GM19025 (cell line): ENCODE measurements at regions not wholly inside any gene's neighbourhood (a gene's known extent, or its start where the extent isn't known, plus 50 kb on each side); places are given as distances from the start of the nearest gene placed in this dataset.

Experiments used
- ATAC-seq: cut with Tn5 transposase; IDR thresholded peaks from one replicate; pipeline ENCODE4 v1.9.1; 2021; ENCODE audit warnings: mild to moderate bottlenecking, low read depth, moderate library complexity; ENCODE audit not compliant: unreplicated experiment

- no peak for ATAC-seq
These were observed 135.6 kb downstream of the FOXD1 start for GRCh38 chr5:73312872-73313510.

GRCh38 chr5:73312146-73312871, 136.3 kb downstream of the FOXD1 start:
- ATAC-seq = no peak

GRCh38 chr5:73311291-73312110, 137.1 kb downstream of the FOXD1 start:
- no peak for ATAC-seq

- no peak for ATAC-seq
These were observed 134.8 kb downstream of the TMEM174 start for GRCh38 chr5:73307645-73308355.

DNA sequence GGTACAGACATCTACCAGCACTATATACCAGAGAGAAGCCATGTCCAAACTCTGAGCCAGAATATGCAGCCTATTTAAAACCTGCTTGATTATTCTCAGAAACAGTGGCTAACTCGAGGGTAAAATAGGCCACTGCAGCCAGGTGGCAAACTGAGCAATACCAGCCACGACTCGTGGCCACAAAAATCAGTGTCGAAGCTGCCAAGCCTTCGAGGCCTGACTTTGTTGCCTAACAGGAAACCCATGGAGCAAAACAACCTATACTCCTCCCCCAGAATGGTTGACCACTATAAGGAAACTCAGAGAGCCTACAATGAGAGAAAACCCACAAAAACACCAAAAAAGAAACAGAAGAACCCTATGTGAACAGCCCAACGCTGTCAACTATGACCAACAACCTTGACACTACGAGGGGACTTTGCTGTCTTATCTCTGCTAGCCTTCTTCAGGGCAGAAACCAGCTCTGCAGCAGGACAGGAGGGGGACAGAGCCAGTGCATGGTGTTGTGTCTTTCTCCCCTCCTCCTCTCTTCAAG, 133.8 kb downstream of the TMEM174 start:
- ATAC-seq = no peak

GRCh38 chr5:73306078-73306719, 133.2 kb downstream of the TMEM174 start:
- no peak for ATAC-seq

DNA sequence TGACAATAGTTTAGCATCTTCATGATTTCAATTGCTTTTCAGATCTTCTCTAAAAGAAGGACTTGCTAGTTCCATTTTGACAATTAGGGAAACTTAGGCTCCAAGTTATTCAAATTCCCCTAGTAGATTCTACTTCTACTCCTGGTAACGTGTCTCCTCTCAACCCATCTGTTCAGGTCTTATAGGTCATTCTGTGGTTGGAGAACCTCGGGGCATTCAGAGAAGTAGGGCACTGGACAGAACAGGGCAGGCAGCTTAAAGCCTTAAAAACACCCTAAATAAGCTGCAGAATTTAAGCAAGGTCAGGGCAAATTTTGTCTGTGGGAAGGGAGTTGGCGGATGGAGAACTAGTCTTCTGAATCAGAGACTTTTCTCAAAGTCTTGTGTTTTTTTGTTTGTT, 132.4 kb downstream of the TMEM174 start:
- no peak for ATAC-seq

- ATAC-seq = no peak
These were observed 131.4 kb downstream of the TMEM174 start for GRCh38 chr5:73304381-73304780.

GRCh38 chr5:73303148-73304079, 130.4 kb downstream of the TMEM174 start:
- no peak for ATAC-seq

DNA sequence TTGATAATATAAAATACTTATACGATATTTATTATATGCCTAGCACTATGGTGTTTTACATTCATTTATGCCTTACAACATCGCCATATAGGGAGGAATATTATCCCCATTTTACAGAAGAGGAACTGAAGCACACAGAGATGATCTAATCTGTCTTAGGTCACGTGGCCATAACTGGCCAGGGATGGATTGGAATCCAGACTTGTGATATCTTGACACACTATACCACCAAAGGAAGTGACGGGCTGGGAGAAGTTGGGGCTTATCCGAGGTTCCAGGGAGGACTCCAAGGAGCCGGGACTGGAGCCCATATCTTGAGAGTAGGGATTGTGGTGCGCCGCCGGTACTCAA, 129.8 kb downstream of the TMEM174 start:
- ATAC-seq = no peak

DNA sequence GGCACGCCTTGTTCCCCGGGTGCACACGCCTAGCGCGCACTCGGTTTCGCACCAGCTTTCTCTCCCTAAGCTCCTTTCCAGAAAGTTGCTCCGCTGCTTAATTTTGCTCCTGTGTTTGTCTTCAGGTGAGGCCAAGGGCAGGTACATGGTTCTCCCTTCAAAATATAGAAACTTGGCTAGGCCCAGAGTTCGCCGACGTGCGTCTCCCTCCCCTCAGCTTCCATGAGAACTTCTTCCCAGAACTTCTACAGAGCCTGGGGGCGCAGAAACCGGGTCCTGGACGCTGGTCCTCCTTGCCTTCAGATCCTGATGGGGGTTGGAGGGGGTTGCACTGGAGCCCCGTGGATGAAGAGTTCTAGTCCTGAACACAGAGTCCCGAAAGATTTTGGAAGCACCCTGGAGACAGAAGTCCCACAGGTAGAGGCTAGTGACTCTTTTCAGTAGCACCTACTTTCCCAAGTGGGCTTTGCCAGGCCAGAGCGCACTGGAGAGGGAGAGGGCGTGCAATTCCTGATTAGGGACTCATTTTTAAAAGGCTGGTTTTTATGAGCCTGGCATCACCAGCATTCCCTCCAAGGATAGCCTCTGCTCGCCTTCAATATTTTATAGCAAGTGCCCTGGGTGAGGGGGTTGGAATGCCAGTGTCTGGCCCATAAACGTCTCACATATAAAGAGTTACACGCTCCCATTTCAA, 128.4 kb downstream of the TMEM174 start:
- no peak for ATAC-seq

DNA sequence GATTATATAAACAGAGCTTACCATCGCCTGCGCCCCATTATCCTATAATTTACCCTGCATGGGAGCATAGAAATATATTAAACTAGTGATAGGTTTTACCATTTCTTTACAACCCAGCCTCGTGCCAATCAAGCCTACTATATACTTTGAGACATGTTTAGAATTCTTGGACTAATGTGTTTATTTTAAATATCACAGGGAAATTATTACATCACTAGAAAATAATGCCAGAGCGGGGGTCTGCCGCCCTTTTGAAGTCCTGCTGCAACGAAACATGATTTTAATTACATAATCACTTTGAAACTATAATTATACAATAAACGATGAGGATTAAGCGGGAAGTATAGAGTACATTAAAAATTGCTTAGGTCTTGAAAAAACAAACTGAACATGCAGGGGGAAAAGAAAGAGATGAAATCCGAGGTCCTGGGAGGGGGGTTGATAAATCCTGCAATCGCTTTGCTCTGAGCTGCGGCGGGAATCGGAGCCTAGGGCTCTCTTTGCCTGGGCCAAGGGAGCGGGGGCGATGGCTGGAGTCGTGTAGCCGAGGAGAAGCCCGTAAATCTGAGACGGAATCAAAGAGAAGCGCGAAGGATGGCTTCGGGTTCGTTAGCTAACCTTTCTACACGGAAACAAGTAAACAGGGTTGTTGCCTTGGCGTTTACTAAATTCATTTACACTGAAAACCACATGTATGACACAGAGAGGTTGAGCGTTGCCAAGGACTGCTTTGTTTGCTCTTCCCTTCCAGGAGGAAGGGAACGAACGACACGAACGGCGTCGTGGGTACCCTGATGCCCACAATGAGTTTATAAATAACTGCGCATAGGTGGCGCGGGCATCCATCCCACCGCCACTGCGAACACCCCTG, 127.6 kb downstream of the TMEM174 start:
- ATAC-seq = no peak

DNA sequence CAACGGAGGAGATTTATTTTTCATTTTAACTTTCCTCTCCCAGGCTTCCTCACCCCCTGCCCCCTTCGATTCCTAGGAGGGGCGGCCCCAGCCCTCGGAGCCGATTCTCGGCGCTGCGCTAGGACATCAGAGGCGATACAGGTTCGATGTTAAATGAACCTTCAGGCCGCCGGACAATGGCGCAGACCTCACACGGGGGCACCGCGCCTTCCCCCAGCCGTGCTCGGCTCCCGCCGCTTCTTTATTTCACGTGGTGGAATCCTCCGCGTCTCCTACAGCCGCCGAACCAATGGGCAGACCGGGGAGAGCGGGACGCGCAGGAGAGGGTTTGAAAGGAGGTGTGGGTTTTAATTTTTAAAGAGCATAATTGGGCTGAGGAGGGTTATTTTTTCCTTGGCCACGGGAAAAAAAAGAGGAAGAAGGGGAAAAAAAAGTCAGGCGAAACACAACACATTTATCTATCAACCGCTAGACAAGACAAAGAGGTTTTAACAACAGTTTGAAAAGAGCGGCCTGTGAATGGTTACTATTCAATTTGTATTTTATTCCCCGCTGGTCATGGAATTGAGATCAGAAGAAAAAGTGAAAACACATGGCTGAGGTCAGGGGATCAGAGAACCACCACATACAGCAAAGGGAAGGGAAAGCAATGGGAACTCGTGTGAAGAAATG, 126.8 kb downstream of the TMEM174 start:
- no peak for ATAC-seq

GRCh38 chr5:73298772-73299630, 126.0 kb downstream of the TMEM174 start:
- ATAC-seq = no peak

GRCh38 chr5:73298251-73298771, 125.3 kb downstream of the TMEM174 start:
- ATAC-seq = no peak

GRCh38 chr5:73297430-73297829, 124.4 kb downstream of the TMEM174 start:
- ATAC-seq = no peak
